Limb (tissue), 2 donors: ENCODE measurements at regions not wholly inside any gene's neighbourhood (a gene's known extent, or its start where the extent isn't known, plus 50 kb on each side); places are given as distances from the start of the nearest gene placed in this dataset.

Source experiments
- DNase-seq, 2 donors: peaks; one replicate each; pipeline ENCODE4 v3.0.0-alpha.2; 2016; ENCODE audit errors: extremely low spot score in 2 of 2

GRCh38 chr13:76223999-76224398 lies 587.9 kb downstream of the LMO7 start:
- DNase-seq = no peak

GRCh38 chr13:76223565-76223964 lies 587.4 kb downstream of the LMO7 start:
- no peak for DNase-seq

- no peak for DNase-seq
These were observed 586.4 kb downstream of the LMO7 start for GRCh38 chr13:76222511-76222910.

GRCh38 chr13:76216729-76217128 lies 580.6 kb downstream of the LMO7 start:
- peak in 1 of 2 donors; percentile 56 for DNase-seq

GRCh38 chr13:76214001-76214400 lies 577.9 kb downstream of the LMO7 start:
- DNase-seq = no peak

DNA sequence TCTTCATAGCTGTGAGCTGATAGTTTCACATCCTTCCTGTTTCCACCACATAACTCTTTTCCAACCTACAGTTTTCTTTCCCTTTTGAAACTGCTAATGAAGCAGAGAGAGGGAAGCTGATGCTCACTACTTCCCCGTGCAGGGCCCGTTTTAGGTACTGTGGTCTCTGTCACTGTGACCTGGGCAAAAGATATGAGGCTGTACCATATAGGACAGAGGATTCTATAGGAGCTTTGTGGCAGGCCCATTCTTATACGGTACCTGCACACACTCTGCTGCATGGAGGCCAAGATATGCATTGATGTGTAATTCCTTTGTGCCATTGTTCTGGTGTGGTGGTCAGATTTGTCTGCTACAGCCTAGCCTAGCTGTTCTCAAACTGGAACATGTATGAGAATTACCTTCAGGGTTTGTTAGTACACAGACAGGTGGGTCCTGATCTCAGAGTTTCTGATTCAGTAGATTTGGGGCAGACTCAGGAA lies 577.3 kb downstream of the LMO7 start:
- DNase-seq = no peak

- no peak for DNase-seq
These were observed 574.1 kb downstream of the LMO7 start for GRCh38 chr13:76210262-76210661.

GRCh38 chr13:76198568-76199163 lies 562.5 kb downstream of the LMO7 start:
- no peak for DNase-seq

- DNase-seq = no peak
These were observed 553.9 kb downstream of the LMO7 start for GRCh38 chr13:76189882-76190519.

DNA sequence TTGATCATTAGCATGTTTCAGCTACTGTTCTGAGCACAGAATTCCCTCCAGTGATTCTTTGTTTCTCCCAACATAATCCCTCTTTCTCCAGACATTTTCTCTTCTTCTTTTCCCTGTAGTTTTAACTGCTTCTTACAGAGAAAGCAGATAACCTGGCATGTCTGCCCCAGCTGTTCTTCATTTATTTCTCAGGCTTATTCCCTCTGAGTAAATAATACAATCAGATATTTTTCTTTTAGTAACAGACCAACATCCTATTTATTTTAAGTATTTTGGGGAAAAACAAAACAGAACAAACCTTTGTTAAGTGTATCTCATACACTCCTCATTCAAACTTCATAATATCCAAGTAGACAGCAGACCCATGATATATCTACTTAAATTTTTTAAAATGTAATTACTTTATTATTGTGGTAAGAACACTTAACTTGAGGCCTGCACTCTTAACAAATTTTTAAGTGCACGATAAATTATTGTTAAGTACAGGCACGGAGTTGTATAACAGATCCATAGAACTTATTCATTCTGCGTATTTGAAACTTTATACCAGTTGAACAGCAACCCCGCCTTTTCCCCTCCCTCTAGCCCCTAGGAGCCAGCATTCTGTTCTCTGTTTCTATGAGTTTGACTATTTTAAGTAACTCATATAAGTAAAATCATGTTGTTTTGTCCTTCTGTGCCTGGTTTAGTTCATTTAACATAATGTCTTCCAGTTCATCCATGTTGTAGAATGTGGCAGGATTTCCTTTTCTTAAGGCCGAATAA lies 540.0 kb downstream of the LMO7 start:
- DNase-seq = no peak

DNA sequence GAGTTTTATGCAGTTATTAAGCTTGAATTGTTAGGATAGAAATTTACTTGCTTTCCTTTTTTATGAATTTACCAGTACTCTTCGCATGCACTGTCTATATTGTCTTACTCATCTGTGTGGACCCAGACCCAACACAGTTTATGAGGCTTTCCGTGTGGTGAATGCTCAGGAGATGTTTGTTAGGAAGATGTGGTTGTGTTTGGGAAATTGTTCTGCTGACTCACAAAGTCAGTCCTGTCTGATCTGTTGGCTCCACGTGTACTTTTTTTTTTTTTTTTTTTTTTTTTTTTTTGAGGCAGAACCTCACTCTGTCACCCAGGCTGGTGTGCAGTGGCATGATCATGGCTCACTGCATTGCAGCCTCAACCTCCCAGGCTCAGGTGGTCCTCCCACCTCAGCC lies 532.5 kb downstream of the LMO7 start:
- no peak for DNase-seq

DNA sequence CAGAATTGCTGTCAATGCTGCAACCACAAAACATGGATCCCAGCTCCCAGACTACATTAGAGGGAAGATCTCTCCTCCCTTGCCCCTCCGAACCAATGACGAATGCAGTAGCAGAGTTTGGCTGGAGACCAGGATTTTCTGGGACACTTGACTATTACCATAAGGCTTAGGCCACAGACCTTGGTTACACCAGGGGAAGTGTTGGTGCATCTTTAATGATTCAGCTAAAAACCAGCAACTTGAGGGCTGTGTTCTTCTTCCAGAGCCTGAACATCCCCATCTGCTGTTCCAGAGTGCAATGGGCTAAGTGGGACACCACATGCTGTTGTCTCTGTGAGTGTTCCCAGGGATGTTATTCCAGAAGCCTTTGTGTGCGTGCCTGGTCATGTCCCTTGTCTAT lies 528.2 kb downstream of the LMO7 start:
- DNase-seq = no peak

- DNase-seq = no peak
These were observed 527.6 kb downstream of the LMO7 start for GRCh38 chr13:76163761-76164160.

- peak in 1 of 2 donors; percentile 54 for DNase-seq
These were observed 525.1 kb downstream of the LMO7 start for GRCh38 chr13:76160961-76161925.

DNA sequence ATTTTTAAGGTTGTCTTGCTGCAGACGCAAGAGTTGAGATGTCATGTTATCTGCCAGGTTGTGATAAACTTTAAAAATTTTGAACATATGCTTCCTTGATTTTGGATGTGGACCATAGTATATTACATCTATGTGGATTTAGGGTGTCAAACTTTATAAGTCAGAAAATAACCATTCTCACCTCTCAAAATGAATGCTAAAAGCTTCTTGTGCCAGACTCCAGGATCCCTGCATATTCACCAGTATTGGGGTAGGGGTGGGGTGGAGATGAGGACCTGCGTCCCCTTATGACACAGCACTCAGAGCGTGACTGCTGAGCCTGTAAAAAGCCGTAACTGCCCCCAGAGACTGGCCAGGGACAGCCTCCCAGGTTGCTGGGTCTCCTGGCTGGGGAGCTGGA lies 524.4 kb downstream of the LMO7 start:
- no peak for DNase-seq

- no peak for DNase-seq
These were observed 521.8 kb downstream of the LMO7 start for GRCh38 chr13:76157926-76158325.

DNA sequence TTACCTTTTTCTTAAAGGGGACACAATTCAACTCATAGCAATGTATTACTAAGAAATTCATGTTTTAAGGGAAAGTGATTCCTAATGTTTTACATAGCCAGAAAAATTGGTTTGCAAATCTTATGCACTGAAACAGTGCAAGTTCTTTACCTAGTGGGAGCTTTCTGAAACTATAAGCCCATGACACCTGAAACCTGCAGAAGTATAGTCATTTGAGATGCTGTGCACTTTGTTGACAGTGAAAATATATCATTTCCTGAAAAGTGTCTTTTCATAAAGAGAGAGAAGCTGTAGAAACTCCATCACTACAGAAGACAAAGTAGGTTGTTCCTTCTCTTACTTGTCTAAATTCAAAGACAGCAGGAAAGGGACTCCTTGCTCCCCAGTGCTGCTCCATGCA lies 517.1 kb downstream of the LMO7 start:
- no peak for DNase-seq

- no peak for DNase-seq
These were observed 512.8 kb downstream of the LMO7 start for GRCh38 chr13:76148926-76149325.

DNA sequence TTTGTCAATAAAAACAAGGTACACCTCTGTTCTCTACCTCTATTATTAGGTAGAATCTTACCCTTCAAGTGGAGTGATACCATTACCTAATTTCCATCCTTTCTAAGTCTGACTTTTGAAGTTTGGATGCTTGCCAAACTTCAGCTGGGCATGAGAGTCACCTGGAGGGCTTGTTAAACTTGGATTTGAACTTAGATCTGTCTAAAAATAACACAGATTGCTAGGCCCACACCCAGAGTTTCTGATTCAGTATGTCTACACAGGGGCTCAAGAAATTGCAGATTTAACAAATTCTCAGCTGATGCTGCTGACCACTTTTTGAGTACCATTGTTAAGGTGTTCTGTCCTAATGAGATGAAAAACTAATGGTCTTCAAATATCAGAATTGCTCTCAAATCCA lies 512.2 kb downstream of the LMO7 start:
- no peak for DNase-seq

- DNase-seq = no peak
These were observed 496.4 kb downstream of the LMO7 start for GRCh38 chr13:76132532-76132931.

- DNase-seq = no peak
These were observed 495.4 kb downstream of the LMO7 start for GRCh38 chr13:76131551-76131950.
